NCI-H748 (cell line): ENCODE measurements at regions not wholly inside any gene's neighbourhood (a gene's known extent, or its start where the extent isn't known, plus 50 kb on each side); places are given as distances from the start of the nearest gene placed in this dataset.
A peak's percentile ranks its signal among the peaks of the same experiment; 100 is the strongest.
"Not testable (repeated sequence)": the region's sequence is repeated elsewhere in the genome, so short reads cannot be mapped to it uniquely, and the experiment has no call there.

ENCODE experiments used
- DNase-seq: peaks from one replicate; lab custom pipeline; 2025; ENCODE audit not compliant: unreplicated experiment; lab: John Stamatoyannopoulos, UW

DNA sequence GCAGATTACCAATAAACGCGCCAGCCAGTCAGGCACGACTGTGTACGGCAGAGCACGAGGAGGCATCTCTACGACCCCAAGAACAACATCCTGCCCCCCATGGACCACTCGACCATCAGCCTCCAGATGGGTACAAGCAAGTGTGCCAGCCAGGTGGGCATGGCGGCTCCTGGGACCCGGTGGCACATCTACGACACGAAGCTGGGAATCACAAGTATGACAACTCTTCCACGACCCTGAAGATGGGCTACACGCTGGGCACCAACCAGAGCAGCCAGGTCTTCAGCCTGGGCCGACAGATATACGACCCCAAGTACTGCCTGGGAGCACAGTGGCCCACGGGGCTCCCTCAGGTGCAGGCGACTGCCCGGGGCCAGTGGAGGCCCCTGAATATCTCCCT is 217.6 kb downstream of the POTED start:
- no peak for DNase-seq

DNA sequence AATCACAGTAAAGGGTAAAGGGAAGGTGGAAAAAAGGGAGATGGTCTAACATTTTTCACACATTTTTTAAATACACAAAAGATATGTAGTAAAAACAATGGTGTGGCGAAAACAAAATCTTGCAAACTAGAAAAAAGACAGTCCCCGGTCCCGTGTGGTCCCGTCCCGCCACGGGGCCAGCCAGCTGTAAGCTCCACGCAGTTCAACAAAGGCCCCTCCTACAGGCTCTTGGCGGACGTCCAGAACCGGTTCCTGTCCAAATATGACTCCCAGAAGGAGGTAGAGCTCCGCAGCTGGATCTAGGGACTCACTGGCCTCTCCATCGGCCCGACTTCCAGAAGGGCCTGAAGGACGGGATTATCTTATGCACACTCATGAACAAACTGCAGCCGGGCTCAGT is 216.9 kb downstream of the POTED start:
- DNase-seq, result peak; percentile 2

DNA sequence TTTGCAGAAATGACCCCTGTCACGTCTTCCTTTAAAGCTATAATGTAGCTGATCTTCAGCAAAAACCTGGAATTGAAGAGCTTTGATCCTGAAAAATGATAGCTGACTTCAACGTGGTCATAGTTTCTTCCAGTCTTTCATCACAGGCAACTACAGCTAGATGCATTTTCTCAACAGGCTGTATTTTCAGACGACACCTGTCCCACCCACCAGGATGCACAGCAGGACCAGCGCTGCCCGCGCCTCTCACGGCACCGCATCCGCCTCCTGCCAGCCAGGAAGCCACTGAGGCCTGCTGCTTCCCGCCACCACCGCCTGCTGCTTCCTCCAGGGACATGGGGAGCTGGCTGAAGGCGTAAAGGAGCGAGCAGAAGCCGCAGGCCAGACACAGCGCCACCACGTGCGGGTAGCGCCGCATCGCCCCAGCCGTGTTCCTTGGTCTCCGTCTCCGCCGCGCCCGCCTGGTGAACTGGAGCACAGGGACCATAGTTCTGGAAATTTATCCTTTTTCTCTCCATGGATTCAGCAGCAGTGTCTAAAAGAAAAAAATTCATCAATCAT is 215.7 kb downstream of the POTED start:
- not testable (repeated sequence) for DNase-seq

DNA sequence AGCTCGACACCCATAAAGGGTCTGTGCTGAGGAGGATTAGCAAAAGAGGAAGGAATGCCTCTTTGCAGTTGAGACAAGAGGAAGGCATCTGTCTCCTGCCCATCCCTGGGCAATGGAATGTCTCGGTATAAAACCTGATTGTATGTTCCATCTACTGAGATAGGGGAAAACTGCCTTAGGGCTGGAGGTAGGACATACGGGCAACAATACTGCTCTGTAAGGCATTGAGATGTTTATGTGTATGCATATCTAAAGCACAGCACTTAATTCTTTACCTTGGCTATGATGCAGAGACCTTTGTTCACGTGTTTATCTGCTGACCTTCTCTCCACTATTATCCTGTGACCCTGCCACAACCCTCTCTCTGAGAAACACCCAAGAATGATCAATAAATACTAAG is 210.7 kb downstream of the POTED start:
- DNase-seq, result not testable (repeated sequence)

DNA sequence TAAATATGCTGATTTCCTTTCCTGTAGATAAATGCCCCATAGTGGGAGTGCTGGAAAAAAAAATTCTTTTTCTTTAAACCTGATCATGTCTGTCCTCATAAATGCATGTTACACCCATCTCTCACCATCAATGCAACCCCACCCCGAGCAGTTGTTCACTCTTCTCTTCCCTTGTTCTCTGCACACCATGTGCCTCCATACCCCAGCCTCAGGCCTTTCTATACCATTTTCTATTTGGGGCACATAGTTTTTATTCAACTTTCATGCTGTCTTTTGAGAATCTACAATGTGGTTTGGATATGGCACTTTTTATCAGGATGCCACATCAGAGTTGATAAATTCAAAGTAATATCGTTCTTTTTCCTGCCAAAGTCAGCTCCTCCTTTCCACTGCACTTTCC is 202.6 kb downstream of the POTED start:
- not testable (repeated sequence) for DNase-seq

DNA sequence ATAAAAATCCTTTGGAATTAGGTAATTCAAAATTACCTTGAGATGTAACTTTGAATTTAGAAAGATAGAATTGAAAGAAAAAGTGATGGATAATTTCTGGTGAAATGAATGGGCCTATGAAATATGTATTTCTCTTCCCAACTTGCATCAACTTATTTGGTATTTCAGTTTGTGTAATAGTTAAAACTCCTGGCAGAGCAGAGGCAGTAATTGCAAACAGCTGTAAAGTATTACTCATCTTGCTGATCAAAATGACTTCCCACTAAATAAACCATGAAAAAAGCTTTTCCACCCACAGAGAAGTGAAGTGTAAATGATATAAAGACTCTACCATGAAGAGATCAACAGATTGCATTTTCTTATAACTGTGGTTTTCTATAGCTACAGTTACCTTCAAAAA is 201.0 kb downstream of the POTED start:
- DNase-seq, result not testable (repeated sequence)

DNA sequence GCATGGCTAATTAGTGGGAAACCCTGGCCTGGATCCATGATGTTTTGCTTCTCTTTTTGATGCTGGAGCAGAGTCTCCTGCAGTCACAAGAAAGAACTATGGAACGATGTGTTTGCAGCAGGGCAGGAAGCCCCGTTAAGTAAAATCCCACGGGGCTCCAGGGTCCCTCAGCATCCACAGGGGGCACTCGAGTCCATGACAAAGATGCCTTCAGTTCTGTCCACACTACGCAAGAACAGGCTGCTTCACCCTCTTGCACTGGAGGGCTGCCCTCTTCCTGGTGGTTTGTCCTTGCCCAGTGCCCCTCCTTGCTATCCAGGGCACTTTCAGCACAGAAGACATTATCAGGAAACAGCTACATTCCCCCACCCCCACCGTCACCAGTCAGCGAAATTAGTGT is 196.9 kb downstream of the POTED start:
- DNase-seq, result not testable (repeated sequence)

DNA sequence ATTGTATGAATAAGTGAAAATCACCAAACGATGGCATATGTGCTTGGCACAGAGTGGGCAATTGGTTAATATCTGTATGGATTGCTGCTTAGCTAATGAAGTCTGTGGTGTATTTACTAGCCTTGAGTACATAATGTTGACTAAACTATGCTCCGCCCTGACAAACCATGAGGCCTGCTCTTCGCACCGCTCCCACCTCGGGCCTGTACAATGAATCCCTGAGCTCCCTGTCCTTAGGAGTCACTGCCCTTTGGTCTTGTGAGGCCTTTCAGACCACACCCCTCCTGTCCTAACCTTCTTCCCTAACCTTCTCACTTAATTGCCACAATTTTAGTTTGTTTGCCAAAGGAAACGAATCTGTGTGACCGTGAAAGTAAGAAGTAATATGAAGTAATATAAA is 193.2 kb downstream of the POTED start:
- not testable (repeated sequence) for DNase-seq
